K562 (cell line): ENCODE measurements at regions not wholly inside any gene's neighbourhood (a gene's known extent, or its start where the extent isn't known, plus 50 kb on each side); places are given as distances from the start of the nearest gene placed in this dataset.

Experiments used
- ATAC-seq: fragments of 200-7000 bp; cut with Tn5 transposase; 3 replicates; pipeline ENCODE4 v1.9.1; 2020; ENCODE audit warnings: moderate library complexity
- BruUV-seq: library from RNA; stranded (reverse); fragments of 400-500 nt; replicated peaks from 2 replicates; lab custom pipeline; 2021; lab: Mats Ljungman, UMichigan
- CTCF ChIA-PET: fragments of 300-600 bp; formaldehyde crosslinking; extraction: SDS; loops from one replicate; lab custom pipeline; 2021; ENCODE audit warnings: low intra/inter-chr PET ratio; lab: Yijun Ruan, JAX
- POLR2A ChIA-PET: fragments of 300-600, 350-650 bp; sonication (Branson Sonifier 250); formaldehyde crosslinking; extraction: SDS; loops from one replicate; lab custom pipeline; 2021; ENCODE audit warnings: antibody characterized with exemption, inconsistent platforms; lab: Yijun Ruan, JAX
- DNase-seq, 4 experiments: peaks; one replicate each; pipeline versions ENCODE4 v3.0.0 to v3.0.0-alpha.2; 2011 to 2018; ENCODE audit warnings: low spot score in 3 of 4, mixed read lengths in 3 of 4; ENCODE audit errors: extremely low read depth in 1 of 4
- FAIRE-seq: peaks from 2 replicates; lab custom pipeline; 2011; peaks lifted over from hg19 to GRCh38; lab: Jason Lieb, UNC
- H2AFZ ChIP-seq: 2 replicates; pipeline ENCODE4 v1.6.0; 2011; ENCODE audit warnings: low read depth, low read length, control low read depth, inconsistent platforms
- H3K27ac ChIP-seq: fragments of 200-600 bp; 3 replicates; pipeline ENCODE4 v1.8.0; 2011; ENCODE audit warnings: low read depth, mild to moderate bottlenecking, control low read depth, inconsistent platforms, low read length, moderate library complexity, mixed read lengths; ENCODE audit errors: extremely low read depth
- H3K27me3 ChIP-seq, 2 experiments: fragments of 300-600 bp in 1 of 2; 2 replicates in 1 of 2; 3 replicates in 1 of 2; pipeline versions ENCODE4 v1.6.0 to v1.8.0; 2011; ENCODE audit warnings: inconsistent platforms in 2 of 2, low read length in 2 of 2, mild to moderate bottlenecking in 1 of 2, mixed read lengths in 1 of 2, moderate library complexity in 1 of 2; ENCODE audit not compliant: control insufficient read depth in 2 of 2, insufficient read depth in 2 of 2
- H3K36me3 ChIP-seq: fragments of 300-600 bp; 3 replicates; pipeline ENCODE4 v1.8.0; 2011; ENCODE audit warnings: mild to moderate bottlenecking, low read length, inconsistent platforms; ENCODE audit not compliant: control insufficient read depth, insufficient read depth
- H3K4me1 ChIP-seq, 2 experiments: fragments of 200-600 bp in 1 of 2; replicated peaks in 1 of 2; 2 replicates in 1 of 2; 3 replicates in 1 of 2; pipeline versions ENCODE4 v1.5.1 to v1.8.0; 2011; ENCODE audit warnings: inconsistent platforms in 2 of 2, low read length in 2 of 2, mild to moderate bottlenecking in 1 of 2, mixed read lengths in 1 of 2, moderate library complexity in 1 of 2; ENCODE audit not compliant: control insufficient read depth in 2 of 2, insufficient read depth in 2 of 2
- H3K4me2 ChIP-seq: 2 replicates; pipeline ENCODE4 v1.6.1; 2011; ENCODE audit warnings: low read length, control low read depth, inconsistent platforms, mixed read lengths; ENCODE audit not compliant: insufficient read depth
- H3K4me3 ChIP-seq: fragments of 200-600 bp; sonication (generic), shearing (Covaris generic); 2 replicates; pipeline ENCODE4 v1.5.1; 2016; ENCODE audit warnings: control low read depth, inconsistent platforms
- H3K79me2 ChIP-seq: fragments of 200-600 bp; 3 replicates; pipeline ENCODE4 v1.8.0; 2011; ENCODE audit warnings: low read length, inconsistent platforms; ENCODE audit not compliant: control insufficient read depth, insufficient read depth
- H3K9ac ChIP-seq, 2 experiments: 2 replicates each; pipeline versions ENCODE4 v1.6.0 to v1.6.1; 2011; ENCODE audit warnings: low read depth in 2 of 2, low read length in 2 of 2, control low read depth in 1 of 2, inconsistent platforms in 1 of 2, mild to moderate bottlenecking in 1 of 2, mixed read lengths in 1 of 2; ENCODE audit not compliant: insufficient read depth in 1 of 2
- H3K9me1 ChIP-seq: one replicate; pipeline ENCODE4 v1.6.0; 2011; ENCODE audit warnings: inconsistent platforms, mild to moderate bottlenecking, low read length, moderate library complexity; ENCODE audit not compliant: control insufficient read depth, insufficient read depth
- H3K9me3 ChIP-seq: replicated peaks from 2 replicates; pipeline ENCODE4 v1.5.1; 2011; ENCODE audit warnings: low read depth, low read length, inconsistent platforms; ENCODE audit not compliant: control insufficient read depth, insufficient read depth
- H4K20me1 ChIP-seq: replicated peaks from 2 replicates; pipeline ENCODE4 v1.6.1; 2011; ENCODE audit warnings: low read length, inconsistent platforms, mixed read lengths; ENCODE audit not compliant: control insufficient read depth, insufficient read depth
- CREB3L1 ChIP-seq: fragments of 450-650 bp; IDR thresholded peaks from 2 replicates; pipeline ENCODE4 v1.6.1; 2014; ENCODE audit warnings: low read depth, mild to moderate bottlenecking, moderate library complexity, borderline replicate concordance
- ZNF766 ChIP-seq: fragments of 200-800 bp; sonication (Bioruptor generic); conservative IDR thresholded peaks from 2 replicates; pipeline ENCODE4 v1.6.1; 2016; ENCODE audit warnings: missing genetic modification characterization, missing compliant biosample characterization
- WGBS: fragments of 100-300 bp; shearing (Covaris generic); methylation state at CpG from one replicate; pipeline ENCODE4 v1.1.6; 2016; ENCODE audit warnings: low coverage, mixed read lengths; ENCODE audit not compliant: insufficient coverage; ENCODE audit errors: missing lambda C conversion rate; 5-methylcytosine and 5-hydroxymethylcytosine counted together
- in situ Hi-C: fragments of 300-500 bp; cut with MboI; formaldehyde crosslinking; loops from 4 replicates; pipeline ENCODE4 v1.15.0; 2018; ENCODE audit warnings: inconsistent platforms, mixed read lengths
- intact Hi-C: fragments of 100-400 bp; cut with micrococcal nuclease; formaldehyde crosslinking; loops from 2 replicates; pipeline ENCODE4 v1.14.2; 2022
- TF ChIP-seq, protein P1 (sequence below): IDR thresholded peaks from 2 replicates; pipeline ENCODE4 v1.6.1; 2016; ENCODE audit warnings: missing genetic modification characterization, missing compliant biosample characterization

DNA sequence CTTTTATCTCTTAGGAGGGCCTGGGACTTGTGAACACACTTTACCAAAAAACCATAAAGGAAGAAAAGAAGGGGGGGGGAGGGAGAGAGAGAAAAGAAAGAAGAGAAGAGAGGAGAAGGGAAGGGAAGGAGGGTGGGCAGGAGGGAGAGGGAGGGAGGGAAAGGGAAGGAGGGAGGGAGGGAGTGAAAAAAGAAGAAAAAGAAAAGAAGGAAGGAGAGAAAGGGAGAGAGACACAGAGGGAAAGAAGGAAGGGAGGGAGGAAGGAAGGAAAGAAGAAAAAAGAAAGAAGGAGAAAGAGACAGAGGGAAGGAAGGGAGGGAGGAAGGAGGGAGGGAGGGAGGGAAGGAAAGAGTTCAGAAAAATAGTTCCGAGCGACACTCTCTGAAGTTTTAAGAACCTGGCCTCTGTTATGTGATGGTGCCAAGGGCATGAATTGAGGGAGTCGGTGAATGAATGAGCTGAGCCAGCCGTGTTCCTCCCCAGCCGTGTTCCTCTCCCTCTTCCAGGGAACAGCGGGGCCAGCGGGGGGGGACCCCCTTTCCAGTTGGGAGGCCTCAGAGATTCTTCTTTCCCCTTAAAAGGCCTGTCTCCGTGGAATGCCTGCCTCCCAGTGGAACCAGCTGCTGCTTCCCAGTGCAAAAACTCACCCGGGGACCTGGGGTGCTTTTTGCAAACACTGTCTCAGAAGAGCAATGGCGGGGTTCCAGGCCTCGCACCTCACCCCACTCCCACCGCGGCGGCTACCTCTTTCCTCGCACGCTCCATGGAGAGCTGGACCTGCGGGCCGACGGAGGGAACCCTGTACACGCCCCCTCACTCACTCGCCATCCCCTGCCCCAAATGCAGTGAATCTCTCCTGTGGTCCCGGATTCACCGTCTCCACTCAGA, 84.1 kb downstream of the FOXL3 start:
- intact Hi-C loops: no loop called here
- FAIRE-seq (no peak), ATAC-seq (no peak)
- H4K20me1 ChIP-seq: peaks cover 6% of the 10 kb centered on the region
- H3K9me1 ChIP-seq: no peaks in the 10 kb centered on the region
- no peak for TF ChIP-seq CREB3L1
- TF ChIP-seq ZNF766: no peak
- TF ChIP-seq, protein P1, sequence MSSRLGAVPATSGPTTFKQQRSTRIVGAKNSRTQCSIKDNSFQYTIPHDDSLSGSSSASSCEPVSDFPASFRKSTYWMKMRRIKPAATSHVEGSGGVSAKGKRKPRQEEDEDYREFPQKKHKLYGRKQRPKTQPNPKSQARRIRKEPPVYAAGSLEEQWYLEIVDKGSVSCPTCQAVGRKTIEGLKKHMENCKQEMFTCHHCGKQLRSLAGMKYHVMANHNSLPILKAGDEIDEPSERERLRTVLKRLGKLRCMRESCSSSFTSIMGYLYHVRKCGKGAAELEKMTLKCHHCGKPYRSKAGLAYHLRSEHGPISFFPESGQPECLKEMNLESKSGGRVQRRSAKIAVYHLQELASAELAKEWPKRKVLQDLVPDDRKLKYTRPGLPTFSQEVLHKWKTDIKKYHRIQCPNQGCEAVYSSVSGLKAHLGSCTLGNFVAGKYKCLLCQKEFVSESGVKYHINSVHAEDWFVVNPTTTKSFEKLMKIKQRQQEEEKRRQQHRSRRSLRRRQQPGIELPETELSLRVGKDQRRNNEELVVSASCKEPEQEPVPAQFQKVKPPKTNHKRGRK (tag): peak; percentile 74
- TF ChIP-seq, all 486 proteins: peak for 1
- no peak overlapping the region for H3K4me2 ChIP-seq
- H3K27ac ChIP-seq: no peak overlapping the region
- H3K9me3 ChIP-seq: no peaks in the 10 kb centered on the region
- peaks cover 41 to 90% of the 10 kb centered on the region in 2 experiments for H3K27me3 ChIP-seq
- H3K4me1 ChIP-seq: peaks cover 0 to 66% of the 10 kb centered on the region in 2 experiments; a peak in 2 of 5 replicates
- BruUV-seq: no TSS peak
- in situ Hi-C loops: no loop called here
- no peak overlapping the region for H3K4me3 ChIP-seq
- ChIA-PET POLR2A (interaction anchor here (0.6 kb wide), 1 partner anchor 17 kb away, joined by 3 read pairs; no protein-coding TSS in a partner anchor), CTCF (no interaction called here)
- H3K36me3 ChIP-seq: no peaks in the 10 kb centered on the region
- no peaks in the 10 kb centered on the region for H3K79me2 ChIP-seq
- no peak overlapping the region for H2AFZ ChIP-seq
- under 1% methylated on average over 20 of the region's 23 CpGs for WGBS
- no peak for DNase-seq
- H3K9ac ChIP-seq: no peak overlapping the region
